ENCODE measurements at regions not wholly inside any gene's neighbourhood (a gene's known extent, or its start where the extent isn't known, plus 50 kb on each side); places are given as distances from the start of the nearest gene placed in this dataset.

DNA sequence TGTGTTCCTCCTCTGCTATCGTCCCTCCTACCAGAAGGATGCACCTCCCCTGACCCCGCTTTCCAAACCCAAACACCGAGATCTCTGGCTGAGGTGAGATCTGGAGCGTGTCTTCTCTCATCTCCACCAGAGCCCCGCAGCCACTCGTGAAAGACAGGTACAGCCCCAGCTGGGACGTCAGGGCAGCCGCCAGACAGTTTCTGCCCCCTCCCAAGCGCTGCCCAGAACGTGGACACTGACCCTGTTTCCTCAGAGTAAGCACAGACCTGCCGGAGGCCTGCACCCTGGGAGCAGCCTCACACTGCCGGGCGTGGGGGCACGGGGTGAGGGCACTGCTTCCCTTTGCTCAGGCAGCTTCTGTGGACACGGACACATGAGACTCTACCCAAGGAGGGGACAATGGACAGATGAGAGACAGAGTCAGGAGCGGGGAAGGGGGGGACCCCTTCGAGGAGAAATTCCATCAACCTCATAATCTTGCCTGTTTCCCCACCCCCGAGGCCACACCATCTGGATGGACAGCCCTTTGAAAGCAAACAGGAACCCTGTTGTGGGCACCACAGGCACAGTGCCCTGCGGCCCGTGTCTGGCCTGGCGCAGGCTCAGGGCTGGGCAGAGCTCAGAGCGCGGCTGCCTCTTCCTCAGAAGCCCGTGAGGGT lies 210.6 kb downstream of the DLL1 start:
- ATAC-seq, result no peak
- no peak overlapping the region for H3K4me3 ChIP-seq
- no peaks in the 10 kb centered on the region for H3K27me3 ChIP-seq (ENCODE audit: insufficient read depth)
- Mint-ChIP-seq H3K36me3 (ENCODE audit: low read depth) (peaks cover 5% of the 10 kb centered on the region), H3K4me3 (no peak overlapping the region), H3K27me3 (ENCODE audit: insufficient read depth, low read depth, poor library complexity) (peaks cover 5% of the 10 kb centered on the region), H3K27ac (no peak overlapping the region), H3K4me1 (no peaks in the 10 kb centered on the region; the same call in 2 of the 3 replicates), H3K9me3 (peaks cover 14% of the 10 kb centered on the region)
- H3F3A ChIP-seq (replicated peaks; ENCODE audit: low read depth), result no peaks in the 10 kb centered on the region
- no peak overlapping the region for H3K27ac ChIP-seq (ENCODE audit: low read depth)
- no peak overlapping the region for H3K4me2 ChIP-seq
- no peak overlapping the region for H2AFZ ChIP-seq
- H3K36me3 ChIP-seq (ENCODE audit: insufficient read depth), result no peaks in the 10 kb centered on the region
- TF ChIP-seq, protein P1, sequence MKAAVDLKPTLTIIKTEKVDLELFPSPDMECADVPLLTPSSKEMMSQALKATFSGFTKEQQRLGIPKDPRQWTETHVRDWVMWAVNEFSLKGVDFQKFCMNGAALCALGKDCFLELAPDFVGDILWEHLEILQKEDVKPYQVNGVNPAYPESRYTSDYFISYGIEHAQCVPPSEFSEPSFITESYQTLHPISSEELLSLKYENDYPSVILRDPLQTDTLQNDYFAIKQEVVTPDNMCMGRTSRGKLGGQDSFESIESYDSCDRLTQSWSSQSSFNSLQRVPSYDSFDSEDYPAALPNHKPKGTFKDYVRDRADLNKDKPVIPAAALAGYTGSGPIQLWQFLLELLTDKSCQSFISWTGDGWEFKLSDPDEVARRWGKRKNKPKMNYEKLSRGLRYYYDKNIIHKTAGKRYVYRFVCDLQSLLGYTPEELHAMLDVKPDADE (IDR thresholded peaks at IDR 0.05), result no peak
- TF ChIP-seq, protein P2, sequence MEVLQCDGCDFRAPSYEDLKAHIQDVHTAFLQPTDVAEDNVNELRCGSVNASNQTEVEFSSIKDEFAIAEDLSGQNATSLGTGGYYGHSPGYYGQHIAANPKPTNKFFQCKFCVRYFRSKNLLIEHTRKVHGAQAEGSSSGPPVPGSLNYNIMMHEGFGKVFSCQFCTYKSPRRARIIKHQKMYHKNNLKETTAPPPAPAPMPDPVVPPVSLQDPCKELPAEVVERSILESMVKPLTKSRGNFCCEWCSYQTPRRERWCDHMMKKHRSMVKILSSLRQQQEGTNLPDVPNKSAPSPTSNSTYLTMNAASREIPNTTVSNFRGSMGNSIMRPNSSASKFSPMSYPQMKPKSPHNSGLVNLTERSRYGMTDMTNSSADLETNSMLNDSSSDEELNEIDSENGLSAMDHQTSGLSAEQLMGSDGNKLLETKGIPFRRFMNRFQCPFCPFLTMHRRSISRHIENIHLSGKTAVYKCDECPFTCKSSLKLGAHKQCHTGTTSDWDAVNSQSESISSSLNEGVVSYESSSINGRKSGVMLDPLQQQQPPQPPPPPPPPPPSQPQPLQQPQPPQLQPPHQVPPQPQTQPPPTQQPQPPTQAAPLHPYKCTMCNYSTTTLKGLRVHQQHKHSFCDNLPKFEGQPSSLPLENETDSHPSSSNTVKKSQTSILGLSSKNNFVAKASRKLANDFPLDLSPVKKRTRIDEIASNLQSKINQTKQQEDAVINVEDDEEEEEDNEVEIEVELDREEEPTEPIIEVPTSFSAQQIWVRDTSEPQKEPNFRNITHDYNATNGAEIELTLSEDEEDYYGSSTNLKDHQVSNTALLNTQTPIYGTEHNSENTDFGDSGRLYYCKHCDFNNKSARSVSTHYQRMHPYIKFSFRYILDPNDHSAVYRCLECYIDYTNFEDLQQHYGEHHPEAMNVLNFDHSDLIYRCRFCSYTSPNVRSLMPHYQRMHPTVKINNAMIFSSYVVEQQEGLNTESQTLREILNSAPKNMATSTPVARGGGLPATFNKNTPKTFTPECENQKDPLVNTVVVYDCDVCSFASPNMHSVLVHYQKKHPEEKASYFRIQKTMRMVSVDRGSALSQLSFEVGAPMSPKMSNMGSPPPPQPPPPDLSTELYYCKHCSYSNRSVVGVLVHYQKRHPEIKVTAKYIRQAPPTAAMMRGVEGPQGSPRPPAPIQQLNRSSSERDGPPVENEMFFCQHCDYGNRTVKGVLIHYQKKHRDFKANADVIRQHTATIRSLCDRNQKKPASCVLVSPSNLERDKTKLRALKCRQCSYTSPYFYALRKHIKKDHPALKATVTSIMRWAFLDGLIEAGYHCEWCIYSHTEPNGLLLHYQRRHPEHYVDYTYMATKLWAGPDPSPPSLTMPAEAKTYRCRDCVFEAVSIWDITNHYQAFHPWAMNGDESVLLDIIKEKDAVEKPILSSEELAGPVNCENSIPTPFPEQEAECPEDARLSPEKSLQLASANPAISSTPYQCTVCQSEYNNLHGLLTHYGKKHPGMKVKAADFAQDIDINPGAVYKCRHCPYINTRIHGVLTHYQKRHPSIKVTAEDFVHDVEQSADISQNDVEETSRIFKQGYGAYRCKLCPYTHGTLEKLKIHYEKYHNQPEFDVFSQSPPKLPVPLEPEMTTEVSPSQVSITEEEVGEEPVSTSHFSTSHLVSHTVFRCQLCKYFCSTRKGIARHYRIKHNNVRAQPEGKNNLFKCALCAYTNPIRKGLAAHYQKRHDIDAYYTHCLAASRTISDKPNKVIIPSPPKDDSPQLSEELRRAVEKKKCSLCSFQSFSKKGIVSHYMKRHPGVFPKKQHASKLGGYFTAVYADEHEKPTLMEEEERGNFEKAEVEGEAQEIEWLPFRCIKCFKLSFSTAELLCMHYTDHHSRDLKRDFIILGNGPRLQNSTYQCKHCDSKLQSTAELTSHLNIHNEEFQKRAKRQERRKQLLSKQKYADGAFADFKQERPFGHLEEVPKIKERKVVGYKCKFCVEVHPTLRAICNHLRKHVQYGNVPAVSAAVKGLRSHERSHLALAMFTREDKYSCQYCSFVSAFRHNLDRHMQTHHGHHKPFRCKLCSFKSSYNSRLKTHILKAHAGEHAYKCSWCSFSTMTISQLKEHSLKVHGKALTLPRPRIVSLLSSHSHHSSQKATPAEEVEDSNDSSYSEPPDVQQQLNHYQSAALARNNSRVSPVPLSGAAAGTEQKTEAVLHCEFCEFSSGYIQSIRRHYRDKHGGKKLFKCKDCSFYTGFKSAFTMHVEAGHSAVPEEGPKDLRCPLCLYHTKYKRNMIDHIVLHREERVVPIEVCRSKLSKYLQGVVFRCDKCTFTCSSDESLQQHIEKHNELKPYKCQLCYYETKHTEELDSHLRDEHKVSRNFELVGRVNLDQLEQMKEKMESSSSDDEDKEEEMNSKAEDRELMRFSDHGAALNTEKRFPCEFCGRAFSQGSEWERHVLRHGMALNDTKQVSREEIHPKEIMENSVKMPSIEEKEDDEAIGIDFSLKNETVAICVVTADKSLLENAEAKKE (CRISPR knock-in tag; IDR thresholded peaks at IDR 0.05), result no peak
- TF ChIP-seq ZNF114 (CRISPR knock-in tag; IDR thresholded peaks at IDR 0.05), result no peak
- TF ChIP-seq, protein P3, sequence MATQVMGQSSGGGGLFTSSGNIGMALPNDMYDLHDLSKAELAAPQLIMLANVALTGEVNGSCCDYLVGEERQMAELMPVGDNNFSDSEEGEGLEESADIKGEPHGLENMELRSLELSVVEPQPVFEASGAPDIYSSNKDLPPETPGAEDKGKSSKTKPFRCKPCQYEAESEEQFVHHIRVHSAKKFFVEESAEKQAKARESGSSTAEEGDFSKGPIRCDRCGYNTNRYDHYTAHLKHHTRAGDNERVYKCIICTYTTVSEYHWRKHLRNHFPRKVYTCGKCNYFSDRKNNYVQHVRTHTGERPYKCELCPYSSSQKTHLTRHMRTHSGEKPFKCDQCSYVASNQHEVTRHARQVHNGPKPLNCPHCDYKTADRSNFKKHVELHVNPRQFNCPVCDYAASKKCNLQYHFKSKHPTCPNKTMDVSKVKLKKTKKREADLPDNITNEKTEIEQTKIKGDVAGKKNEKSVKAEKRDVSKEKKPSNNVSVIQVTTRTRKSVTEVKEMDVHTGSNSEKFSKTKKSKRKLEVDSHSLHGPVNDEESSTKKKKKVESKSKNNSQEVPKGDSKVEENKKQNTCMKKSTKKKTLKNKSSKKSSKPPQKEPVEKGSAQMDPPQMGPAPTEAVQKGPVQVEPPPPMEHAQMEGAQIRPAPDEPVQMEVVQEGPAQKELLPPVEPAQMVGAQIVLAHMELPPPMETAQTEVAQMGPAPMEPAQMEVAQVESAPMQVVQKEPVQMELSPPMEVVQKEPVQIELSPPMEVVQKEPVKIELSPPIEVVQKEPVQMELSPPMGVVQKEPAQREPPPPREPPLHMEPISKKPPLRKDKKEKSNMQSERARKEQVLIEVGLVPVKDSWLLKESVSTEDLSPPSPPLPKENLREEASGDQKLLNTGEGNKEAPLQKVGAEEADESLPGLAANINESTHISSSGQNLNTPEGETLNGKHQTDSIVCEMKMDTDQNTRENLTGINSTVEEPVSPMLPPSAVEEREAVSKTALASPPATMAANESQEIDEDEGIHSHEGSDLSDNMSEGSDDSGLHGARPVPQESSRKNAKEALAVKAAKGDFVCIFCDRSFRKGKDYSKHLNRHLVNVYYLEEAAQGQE (IDR thresholded peaks at IDR 0.05; ENCODE audit: unreplicated experiment), result no peak
- TF ChIP-seq POLR2AphosphoS5 (IDR thresholded peaks at IDR 0.05; ENCODE audit: low read depth), result no peak
- TF ChIP-seq EZH2 (IDR thresholded peaks at IDR 0.05; ENCODE audit: low read depth, unreplicated experiment), result no peak
- no peak for TF ChIP-seq CREB1 (CRISPR knock-in tag; IDR thresholded peaks at IDR 0.05; ENCODE audit: low read depth)
- TF ChIP-seq EZH2phosphoT487 (IDR thresholded peaks at IDR 0.05; ENCODE audit: unreplicated experiment), result no peak
- TF ChIP-seq, protein P4, sequence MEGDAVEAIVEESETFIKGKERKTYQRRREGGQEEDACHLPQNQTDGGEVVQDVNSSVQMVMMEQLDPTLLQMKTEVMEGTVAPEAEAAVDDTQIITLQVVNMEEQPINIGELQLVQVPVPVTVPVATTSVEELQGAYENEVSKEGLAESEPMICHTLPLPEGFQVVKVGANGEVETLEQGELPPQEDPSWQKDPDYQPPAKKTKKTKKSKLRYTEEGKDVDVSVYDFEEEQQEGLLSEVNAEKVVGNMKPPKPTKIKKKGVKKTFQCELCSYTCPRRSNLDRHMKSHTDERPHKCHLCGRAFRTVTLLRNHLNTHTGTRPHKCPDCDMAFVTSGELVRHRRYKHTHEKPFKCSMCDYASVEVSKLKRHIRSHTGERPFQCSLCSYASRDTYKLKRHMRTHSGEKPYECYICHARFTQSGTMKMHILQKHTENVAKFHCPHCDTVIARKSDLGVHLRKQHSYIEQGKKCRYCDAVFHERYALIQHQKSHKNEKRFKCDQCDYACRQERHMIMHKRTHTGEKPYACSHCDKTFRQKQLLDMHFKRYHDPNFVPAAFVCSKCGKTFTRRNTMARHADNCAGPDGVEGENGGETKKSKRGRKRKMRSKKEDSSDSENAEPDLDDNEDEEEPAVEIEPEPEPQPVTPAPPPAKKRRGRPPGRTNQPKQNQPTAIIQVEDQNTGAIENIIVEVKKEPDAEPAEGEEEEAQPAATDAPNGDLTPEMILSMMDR (conservative IDR thresholded peaks at IDR 0.05; ENCODE audit: low read depth in 2 of 2), result no peak
- no peak for TF ChIP-seq NANOG (IDR thresholded peaks at IDR 0.05; ENCODE audit: borderline replicate concordance)
- TF ChIP-seq ZNF331 (CRISPR knock-in tag; IDR thresholded peaks at IDR 0.05; ENCODE audit: low read depth), result no peak
- TF ChIP-seq JUNB (IDR thresholded peaks at IDR 0.05; ENCODE audit: unreplicated experiment), result no peak
- no peak for TF ChIP-seq STAT1 (IDR thresholded peaks at IDR 0.05; ENCODE audit: unreplicated experiment)
- H4K20me1 ChIP-seq (replicated peaks; ENCODE audit: insufficient read depth), result no peaks in the 10 kb centered on the region
- no peak for DNase-seq (ENCODE audit: low spot score)
- no peaks in the 10 kb centered on the region for H3K9me2 ChIP-seq (ENCODE audit: insufficient read depth)
- H3K79me2 ChIP-seq (replicated peaks; ENCODE audit: insufficient read depth), result no peaks in the 10 kb centered on the region
- H3K4me1 ChIP-seq (ENCODE audit: insufficient read depth), result no peaks in the 10 kb centered on the region

All from GM23338 (cell line).